ENCODE measurements at regions not wholly inside any gene's neighbourhood (a gene's known extent, or its start where the extent isn't known, plus 50 kb on each side); places are given as distances from the start of the nearest gene placed in this dataset.

GRCh38 chr9:105828171-105828570 lies 133.8 kb downstream of the TMEM38B start:
- DNase-seq (ENCODE audit: low read depth in 2 of 2, low spot score in 1 of 2): no peak

- no peak for DNase-seq (ENCODE audit: low read depth in 2 of 2, low spot score in 1 of 2)
These were observed 134.4 kb downstream of the TMEM38B start for GRCh38 chr9:105828596-105829213.

GRCh38 chr9:105830461-105830860 lies 136.1 kb downstream of the TMEM38B start:
- DNase-seq (ENCODE audit: low read depth in 2 of 2, low spot score in 1 of 2): no peak

- DNase-seq (ENCODE audit: low read depth in 2 of 2, low spot score in 1 of 2): no peak
These were observed 137.9 kb downstream of the TMEM38B start for GRCh38 chr9:105832096-105832710.

GRCh38 chr9:105833271-105833975 lies 139.1 kb downstream of the TMEM38B start:
- DNase-seq (ENCODE audit: low read depth in 2 of 2, low spot score in 1 of 2): no peak

GRCh38 chr9:105834404-105834803 lies 140.1 kb downstream of the TMEM38B start:
- DNase-seq (ENCODE audit: low read depth in 2 of 2, low spot score in 1 of 2): no peak

GRCh38 chr9:105835721-105836120 lies 141.4 kb downstream of the TMEM38B start:
- no peak for DNase-seq (ENCODE audit: low read depth in 2 of 2, low spot score in 1 of 2)

- DNase-seq (ENCODE audit: low read depth in 2 of 2, low spot score in 1 of 2): no peak
These were observed 142.8 kb downstream of the TMEM38B start for GRCh38 chr9:105836936-105837660.

- DNase-seq (ENCODE audit: low read depth in 2 of 2, low spot score in 1 of 2): no peak
These were observed 147.2 kb downstream of the TMEM38B start for GRCh38 chr9:105841562-105841961.

- DNase-seq (ENCODE audit: low read depth in 2 of 2, low spot score in 1 of 2): no peak
These were observed 147.8 kb downstream of the TMEM38B start for GRCh38 chr9:105842023-105842644.

- no peak for DNase-seq (ENCODE audit: low read depth in 2 of 2, low spot score in 1 of 2)
These were observed 152.5 kb downstream of the TMEM38B start for GRCh38 chr9:105846825-105847224.

GRCh38 chr9:105850852-105851500 lies 156.6 kb downstream of the TMEM38B start:
- DNase-seq (ENCODE audit: low read depth in 2 of 2, low spot score in 1 of 2): no peak

GRCh38 chr9:105854026-105854782 lies 159.9 kb downstream of the TMEM38B start:
- no peak for DNase-seq (ENCODE audit: low read depth in 2 of 2, low spot score in 1 of 2)

GRCh38 chr9:105854783-105855724 lies 160.7 kb downstream of the TMEM38B start:
- no peak for DNase-seq (ENCODE audit: low read depth in 2 of 2, low spot score in 1 of 2)

GRCh38 chr9:105855987-105856386 lies 161.6 kb downstream of the TMEM38B start:
- no peak for DNase-seq (ENCODE audit: low read depth in 2 of 2, low spot score in 1 of 2)

- no peak for DNase-seq (ENCODE audit: low read depth in 2 of 2, low spot score in 1 of 2)
These were observed 163.8 kb downstream of the TMEM38B start for GRCh38 chr9:105858006-105858690.

- no peak for DNase-seq (ENCODE audit: low read depth in 2 of 2, low spot score in 1 of 2)
These were observed 164.5 kb downstream of the TMEM38B start for GRCh38 chr9:105858877-105859276.

GRCh38 chr9:105859428-105860091 lies 165.2 kb downstream of the TMEM38B start:
- DNase-seq (ENCODE audit: low read depth in 2 of 2, low spot score in 1 of 2): no peak

Data from stimulated activated CD8-positive, alpha-beta memory T cell treated with anti-CD3 and anti-CD28 coated beads, Interleukin-4, amount 100 ng/mL, for 1 hour (primary cell).